HFFc6 (cell line): ENCODE measurements at regions not wholly inside any gene's neighbourhood (a gene's known extent, or its start where the extent isn't known, plus 50 kb on each side); places are given as distances from the start of the nearest gene placed in this dataset.
A peak's percentile ranks its signal among the peaks of the same experiment; 100 is the strongest.

Experiments
- DNase-seq: peaks from one replicate; pipeline ENCODE4 v3.0.0-alpha.2; 2018
- H3K27ac Mint-ChIP-seq: 2 replicates; pipeline ENCODE4 v1.8.0; 2020; ENCODE audit warnings: mild to moderate bottlenecking, mixed read lengths
- H3K27me3 Mint-ChIP-seq: 2 replicates; pipeline ENCODE4 v1.8.0; 2021; ENCODE audit warnings: mild to moderate bottlenecking, moderate library complexity, mixed read lengths; ENCODE audit not compliant: insufficient read depth
- H3K36me3 Mint-ChIP-seq: 2 replicates; pipeline ENCODE4 v1.8.0; 2021; ENCODE audit warnings: low read depth, mixed read lengths
- H3K4me1 Mint-ChIP-seq: 2 replicates; pipeline ENCODE4 v1.8.0; 2020; ENCODE audit warnings: low read depth, mixed read lengths
- H3K4me3 Mint-ChIP-seq: 2 replicates; pipeline ENCODE4 v1.8.0; 2020; ENCODE audit warnings: mild to moderate bottlenecking, moderate library complexity, mixed read lengths
- H3K9me3 Mint-ChIP-seq: 2 replicates; pipeline ENCODE4 v1.8.0; 2020; ENCODE audit warnings: mild to moderate bottlenecking, mixed read lengths
- CTCF ChIP-seq: fragments of 200-600 bp; sonication (generic); IDR thresholded peaks from 2 replicates; pipeline ENCODE4 v1.5.0; 2021; ENCODE audit warnings: antibody characterized with exemption, mild to moderate bottlenecking

- Mint-ChIP-seq H3K4me1 (no peaks in the 10 kb centered on the region), H3K4me3 (no peak overlapping the region), H3K27ac (no peak overlapping the region), H3K36me3 (no peaks in the 10 kb centered on the region), H3K27me3 (no peaks in the 10 kb centered on the region), H3K9me3 (peaks cover 19% of the 10 kb centered on the region)
- TF ChIP-seq CTCF, result no peak
- DNase-seq, result no peak
Observed at GRCh38 chr1:13951793-13952751, 252.1 kb downstream of the PRDM2 start.

GRCh38 chr1:13952985-13953384 is 253.0 kb downstream of the PRDM2 start:
- Mint-ChIP-seq H3K27ac (no peak overlapping the region), H3K4me3 (no peak overlapping the region), H3K9me3 (peaks cover 13% of the 10 kb centered on the region), H3K27me3 (no peaks in the 10 kb centered on the region), H3K4me1 (no peaks in the 10 kb centered on the region), H3K36me3 (no peaks in the 10 kb centered on the region)
- no peak for TF ChIP-seq CTCF
- no peak for DNase-seq

GRCh38 chr1:13956393-13956792 is 256.4 kb downstream of the PRDM2 start:
- Mint-ChIP-seq H3K4me3 (no peak overlapping the region), H3K27ac (no peak overlapping the region), H3K36me3 (no peaks in the 10 kb centered on the region), H3K27me3 (no peaks in the 10 kb centered on the region), H3K9me3 (no peaks in the 10 kb centered on the region; the same call in 1 of the 2 replicates), H3K4me1 (no peaks in the 10 kb centered on the region)
- TF ChIP-seq CTCF, result no peak
- peak; percentile 1 for DNase-seq

- no peaks in the 10 kb centered on the region; the same call in none of the 2 replicates for H3K27me3 Mint-ChIP-seq
Observed at GRCh38 chr1:13960375-13960987, 260.5 kb downstream of the PRDM2 start.

GRCh38 chr1:13964768-13965167 is 264.8 kb downstream of the PRDM2 start:
- no peak for DNase-seq
- no peaks in the 10 kb centered on the region; the same call in 1 of the 2 replicates for H3K9me3 Mint-ChIP-seq
- H3K4me3 Mint-ChIP-seq, result no peak overlapping the region
- H3K27me3 Mint-ChIP-seq, result no peaks in the 10 kb centered on the region; the same call in none of the 2 replicates
- TF ChIP-seq CTCF, result no peak
- no peak overlapping the region for H3K27ac Mint-ChIP-seq
- no peaks in the 10 kb centered on the region for H3K4me1 Mint-ChIP-seq
- H3K36me3 Mint-ChIP-seq, result no peaks in the 10 kb centered on the region

More at GRCh38 chr1:13960375-13960987, 260.5 kb downstream of the PRDM2 start:
- peak; percentile 25 for DNase-seq
- no peaks in the 10 kb centered on the region; the same call in 1 of the 2 replicates for H3K9me3 Mint-ChIP-seq
- H3K4me3 Mint-ChIP-seq, result no peak overlapping the region
- no peak overlapping the region for H3K27ac Mint-ChIP-seq
- no peaks in the 10 kb centered on the region for H3K36me3 Mint-ChIP-seq
- peak; percentile 96 for TF ChIP-seq CTCF
- no peaks in the 10 kb centered on the region for H3K4me1 Mint-ChIP-seq
